Rectal smooth muscle tissue (tissue), 1 donor: ENCODE measurements at regions not wholly inside any gene's neighbourhood (a gene's known extent, or its start where the extent isn't known, plus 50 kb on each side); places are given as distances from the start of the nearest gene placed in this dataset.
"Not testable (repeated sequence)": the region's sequence is repeated elsewhere in the genome, so short reads cannot be mapped to it uniquely, and the experiment has no call there.

ENCODE experiments used
- H3K27ac ChIP-seq: one replicate; pipeline ENCODE4 v1.7.0; 2013; ENCODE audit warnings: low read depth, low read length, inconsistent platforms
- H3K27me3 ChIP-seq: one replicate; pipeline ENCODE4 v1.7.0; 2013; ENCODE audit warnings: low read length; ENCODE audit not compliant: control insufficient read depth, insufficient read depth
- H3K36me3 ChIP-seq: one replicate; pipeline ENCODE4 v1.7.0; 2013; ENCODE audit warnings: low read length; ENCODE audit not compliant: control insufficient read depth, insufficient read depth
- H3K4me1 ChIP-seq: one replicate; pipeline ENCODE4 v1.7.0; 2013; ENCODE audit warnings: low read length; ENCODE audit not compliant: control insufficient read depth, insufficient read depth
- H3K4me3 ChIP-seq: one replicate; pipeline ENCODE4 v1.7.0; 2013; ENCODE audit warnings: low read length
- H3K9ac ChIP-seq: one replicate; pipeline ENCODE4 v1.7.0; 2013; ENCODE audit warnings: low read length

DNA sequence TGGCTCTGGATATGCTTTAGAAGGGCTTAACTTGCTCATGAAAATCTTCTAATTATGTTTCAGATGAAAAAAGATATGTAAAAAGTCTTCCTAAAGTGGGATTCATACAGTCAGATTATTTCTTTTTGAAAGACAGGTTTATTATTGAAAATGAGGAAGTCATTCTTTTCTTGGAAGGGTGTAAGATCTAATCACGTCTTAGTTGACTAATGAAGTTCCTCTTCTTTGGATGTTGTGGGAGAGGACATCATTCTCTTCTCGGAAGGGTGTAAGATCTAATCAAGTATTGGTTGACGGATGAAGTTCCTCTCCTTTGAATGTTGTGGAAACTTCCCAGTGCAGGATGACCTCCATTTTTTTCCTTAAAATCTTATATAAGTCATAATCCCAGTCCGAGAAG is 74.9 kb downstream of the ALG10 start:
- Histone ChIP-seq H3K4me1 (no peaks in the 10 kb centered on the region), H3K4me3 (no peak overlapping the region), H3K9ac (no peak overlapping the region), H3K27me3 (no peaks in the 10 kb centered on the region), H3K27ac (no peak overlapping the region), H3K36me3 (no peaks in the 10 kb centered on the region)

DNA sequence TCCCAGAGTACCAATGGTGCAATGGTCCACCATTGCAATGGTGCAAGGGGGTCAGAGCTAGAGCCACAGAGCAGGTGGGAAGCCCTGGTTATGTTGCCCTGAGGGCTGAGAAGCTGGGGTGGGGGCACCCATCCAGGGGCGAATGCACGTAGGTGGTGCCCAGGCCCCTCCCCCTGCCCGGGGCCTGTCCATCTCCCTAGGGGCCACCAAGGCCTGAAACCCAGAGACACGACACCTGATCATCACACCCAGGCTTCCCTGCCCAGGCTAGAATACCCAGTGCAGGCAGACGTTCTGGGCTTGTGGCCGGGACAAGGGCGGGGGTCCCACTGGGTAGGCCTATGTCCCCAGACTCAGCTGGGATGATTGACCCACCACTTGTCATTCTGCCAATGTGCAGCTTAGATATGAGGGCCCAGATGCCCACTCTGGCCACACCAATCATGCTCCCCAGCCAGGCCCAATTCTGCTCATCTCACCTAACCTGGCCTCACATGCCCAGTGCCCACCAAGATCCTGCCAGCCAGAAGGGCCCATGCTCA is 83.2 kb downstream of the ALG10 start:
- H3K9ac ChIP-seq = no peak overlapping the region
- no peak overlapping the region for H3K27ac ChIP-seq
- no peaks in the 10 kb centered on the region for H3K27me3 ChIP-seq

GRCh38 chr12:34106172-34106571 is 83.9 kb downstream of the ALG10 start:
- no peak overlapping the region for H3K27ac ChIP-seq
- H3K27me3 ChIP-seq = no peaks in the 10 kb centered on the region
- no peak overlapping the region for H3K9ac ChIP-seq
- no peaks in the 10 kb centered on the region for H3K36me3 ChIP-seq
- no peaks in the 10 kb centered on the region for H3K4me1 ChIP-seq
- no peak overlapping the region for H3K4me3 ChIP-seq

More for the DNA sequence above, 83.2 kb downstream of the ALG10 start:
- Histone ChIP-seq H3K36me3 (no peaks in the 10 kb centered on the region), H3K4me1 (no peaks in the 10 kb centered on the region), H3K4me3 (no peak overlapping the region)

DNA sequence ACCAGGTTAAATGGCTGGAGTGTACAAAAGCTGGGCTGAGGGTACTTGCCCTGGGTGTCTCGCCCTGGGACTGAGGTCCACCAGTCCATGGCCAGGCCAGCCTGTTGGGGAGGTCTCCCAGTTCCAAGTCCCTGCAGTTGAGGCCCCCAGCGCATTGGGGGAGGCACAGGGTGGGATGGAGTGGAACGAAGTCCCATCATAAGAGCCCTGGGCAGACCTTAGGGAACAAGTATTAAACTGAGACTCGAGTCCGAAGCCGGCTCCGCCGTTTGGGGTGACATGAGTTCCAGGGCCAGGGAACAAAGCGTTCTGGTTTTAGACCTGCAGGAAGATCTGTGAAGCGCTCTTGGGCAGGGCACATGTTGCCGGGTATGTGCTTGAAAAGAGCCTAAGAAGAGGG is 84.7 kb downstream of the ALG10 start:
- H3K27ac ChIP-seq = no peak overlapping the region
- no peak overlapping the region for H3K9ac ChIP-seq
- no peaks in the 10 kb centered on the region for H3K27me3 ChIP-seq
- no peaks in the 10 kb centered on the region for H3K36me3 ChIP-seq
- no peaks in the 10 kb centered on the region for H3K4me1 ChIP-seq
- H3K4me3 ChIP-seq = no peak overlapping the region

GRCh38 chr12:34107781-34108404 is 85.6 kb downstream of the ALG10 start:
- Histone ChIP-seq H3K27ac (no peak overlapping the region), H3K9ac (no peak overlapping the region), H3K4me3 (no peak overlapping the region), H3K4me1 (no peaks in the 10 kb centered on the region), H3K36me3 (no peaks in the 10 kb centered on the region), H3K27me3 (no peaks in the 10 kb centered on the region)

DNA sequence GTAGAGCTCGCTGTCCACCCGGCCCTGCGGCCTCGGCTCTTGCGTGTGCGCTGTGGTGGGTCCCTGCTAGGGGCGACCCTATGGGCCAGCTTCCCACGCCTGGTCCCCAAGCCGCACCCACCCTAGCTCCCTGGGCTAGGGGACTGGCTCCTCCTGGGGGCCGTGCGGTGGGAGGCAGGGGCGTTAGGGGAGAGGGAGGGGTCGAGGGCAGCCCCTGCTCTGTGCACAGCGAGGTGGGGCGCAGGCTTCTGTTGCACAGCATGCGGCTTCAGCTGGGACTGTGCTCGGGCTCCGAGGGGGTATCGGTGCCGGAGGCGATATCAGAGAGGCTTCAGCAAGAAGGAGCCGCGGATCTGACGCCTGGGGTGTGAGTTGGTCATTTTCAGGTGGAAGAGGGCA is 86.1 kb downstream of the ALG10 start:
- Histone ChIP-seq H3K36me3 (no peaks in the 10 kb centered on the region), H3K4me1 (no peaks in the 10 kb centered on the region), H3K27me3 (no peaks in the 10 kb centered on the region), H3K4me3 (no peak overlapping the region), H3K9ac (no peak overlapping the region), H3K27ac (no peak overlapping the region)

GRCh38 chr12:34108967-34109366 is 86.7 kb downstream of the ALG10 start:
- Histone ChIP-seq H3K4me3 (no peak overlapping the region), H3K36me3 (no peaks in the 10 kb centered on the region), H3K9ac (no peak overlapping the region), H3K27me3 (no peaks in the 10 kb centered on the region), H3K4me1 (no peaks in the 10 kb centered on the region), H3K27ac (no peak overlapping the region)

DNA sequence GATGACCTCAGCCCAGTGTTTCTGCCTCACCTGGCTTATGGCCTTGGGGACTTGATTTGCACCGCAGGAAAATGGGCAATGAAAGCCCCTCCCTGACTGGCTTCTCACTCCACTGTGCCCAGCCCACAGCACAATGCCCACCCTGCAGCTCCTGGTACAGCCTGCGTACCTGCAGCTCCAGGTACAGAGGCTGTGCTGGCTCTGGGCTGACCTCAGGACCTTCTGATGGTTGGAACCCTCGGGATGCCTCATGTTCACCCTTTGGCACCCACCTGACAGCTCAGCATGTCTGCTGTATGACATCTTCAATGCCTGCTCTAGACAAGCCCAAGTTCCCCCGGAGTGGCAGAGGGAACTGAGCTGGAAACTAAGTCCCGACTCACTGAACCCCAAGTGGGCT is 87.1 kb downstream of the ALG10 start:
- H3K27ac ChIP-seq = no peak overlapping the region
- no peaks in the 10 kb centered on the region for H3K36me3 ChIP-seq
- no peak overlapping the region for H3K9ac ChIP-seq
- no peaks in the 10 kb centered on the region for H3K4me1 ChIP-seq
- H3K4me3 ChIP-seq = no peak overlapping the region
- H3K27me3 ChIP-seq = no peaks in the 10 kb centered on the region

DNA sequence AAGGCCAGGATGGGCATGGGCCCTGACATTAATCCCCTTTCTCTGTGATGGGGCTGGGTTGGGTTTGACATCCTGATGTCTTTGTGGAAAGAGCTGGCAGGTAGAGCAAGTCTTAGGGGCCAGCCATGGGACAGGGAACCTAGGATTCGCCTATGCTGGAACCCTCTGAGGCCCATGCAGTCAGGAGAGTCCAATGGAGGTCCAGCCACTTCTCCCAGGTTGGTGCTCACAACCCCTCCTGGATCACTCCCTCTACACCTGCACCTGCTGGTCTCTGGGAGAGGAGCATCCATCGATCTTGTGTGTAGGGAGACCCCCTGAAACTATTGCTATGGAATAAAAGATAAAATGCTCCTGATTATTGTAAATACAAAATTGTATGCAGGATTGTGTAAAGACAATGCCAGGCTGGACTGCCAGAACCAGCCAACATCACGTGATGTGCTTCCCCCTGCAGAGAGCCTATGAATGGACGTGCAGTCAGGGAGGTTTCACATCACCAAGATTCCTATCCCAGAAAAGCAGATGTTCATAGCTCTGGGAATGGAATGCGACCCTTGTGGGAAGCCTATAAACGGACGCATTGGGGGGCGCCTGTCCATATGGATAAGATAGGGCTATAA is 87.7 kb downstream of the ALG10 start:
- not testable (repeated sequence) for H3K4me3 ChIP-seq, H3K9ac ChIP-seq, H3K27me3 ChIP-seq, H3K27ac ChIP-seq, H3K36me3 ChIP-seq, H3K4me1 ChIP-seq

GRCh38 chr12:34119366-34119765 is 97.1 kb downstream of the ALG10 start:
- Histone ChIP-seq H3K9ac (no peak overlapping the region), H3K36me3 (no peaks in the 10 kb centered on the region), H3K27me3 (no peaks in the 10 kb centered on the region), H3K4me1 (no peaks in the 10 kb centered on the region), H3K4me3 (no peak overlapping the region), H3K27ac (no peak overlapping the region)

DNA sequence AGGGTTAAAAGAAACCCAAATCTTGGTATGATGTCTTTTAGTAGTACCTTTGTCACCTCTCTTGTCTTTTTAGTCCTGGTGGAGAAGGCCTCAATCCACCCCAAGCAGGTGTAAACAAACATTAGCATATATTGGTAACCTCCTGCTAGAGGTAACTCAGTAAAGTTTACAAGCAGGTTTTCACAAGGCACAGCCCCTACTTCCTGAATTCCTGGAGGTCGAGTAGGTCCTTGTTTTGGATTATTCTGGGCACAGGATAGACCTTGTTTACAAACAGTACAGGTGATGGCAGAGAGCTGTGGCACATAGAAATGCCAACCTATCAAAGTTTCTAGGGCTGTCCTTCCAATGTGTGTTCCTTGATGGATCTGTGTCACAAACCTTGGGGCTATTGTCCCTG is 99.1 kb downstream of the ALG10 start:
- Histone ChIP-seq H3K9ac (no peak overlapping the region), H3K27ac (no peak overlapping the region), H3K27me3 (no peaks in the 10 kb centered on the region), H3K4me3 (no peak overlapping the region), H3K36me3 (no peaks in the 10 kb centered on the region), H3K4me1 (no peaks in the 10 kb centered on the region)

- H3K27ac ChIP-seq, H3K36me3 ChIP-seq, H3K9ac ChIP-seq, H3K4me1 ChIP-seq, H3K4me3 ChIP-seq, H3K27me3 ChIP-seq: not testable (repeated sequence)
Observed at GRCh38 chr12:34123092-34123491, 100.8 kb downstream of the ALG10 start.

- Histone ChIP-seq H3K27me3 (no peaks in the 10 kb centered on the region), H3K4me3 (no peak overlapping the region), H3K4me1 (no peaks in the 10 kb centered on the region), H3K27ac (no peak overlapping the region), H3K36me3 (no peaks in the 10 kb centered on the region), H3K9ac (no peak overlapping the region)
Observed at GRCh38 chr12:34124608-34125007, 102.3 kb downstream of the ALG10 start.
